NCI-H82 treated with DMSO at 0.1 percent for 48 hours (cell line): ENCODE measurements at regions not wholly inside any gene's neighbourhood (a gene's known extent, or its start where the extent isn't known, plus 50 kb on each side); places are given as distances from the start of the nearest gene placed in this dataset.

Experiments used
- DNase-seq: peaks from one replicate; lab custom pipeline; 2025; ENCODE audit not compliant: unreplicated experiment; lab: John Stamatoyannopoulos, UW

DNA sequence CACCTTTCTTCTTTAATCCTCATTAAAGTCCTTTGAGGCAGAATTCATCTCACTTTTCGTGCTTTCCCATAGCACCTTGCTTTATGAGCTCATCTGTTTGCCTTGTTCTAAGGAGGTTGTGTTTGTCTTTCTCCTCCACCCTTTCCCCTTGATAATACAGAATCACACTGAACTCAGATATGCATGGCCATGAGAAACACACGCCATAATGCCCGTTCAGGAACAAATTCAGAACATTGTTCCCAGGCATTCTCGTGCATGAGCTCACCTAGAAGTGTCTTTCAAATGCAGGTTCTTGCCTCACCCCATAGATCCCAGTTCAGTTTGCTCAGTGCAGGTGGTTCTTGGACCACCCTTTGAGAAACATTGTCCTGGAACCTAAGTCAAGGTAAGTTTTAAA is 71.1 kb downstream of the TMEM114 start:
- no peak for DNase-seq

- DNase-seq, result no peak
Measured at GRCh38 chr16:8517280-8517679, 73.0 kb downstream of the TMEM114 start.

DNA sequence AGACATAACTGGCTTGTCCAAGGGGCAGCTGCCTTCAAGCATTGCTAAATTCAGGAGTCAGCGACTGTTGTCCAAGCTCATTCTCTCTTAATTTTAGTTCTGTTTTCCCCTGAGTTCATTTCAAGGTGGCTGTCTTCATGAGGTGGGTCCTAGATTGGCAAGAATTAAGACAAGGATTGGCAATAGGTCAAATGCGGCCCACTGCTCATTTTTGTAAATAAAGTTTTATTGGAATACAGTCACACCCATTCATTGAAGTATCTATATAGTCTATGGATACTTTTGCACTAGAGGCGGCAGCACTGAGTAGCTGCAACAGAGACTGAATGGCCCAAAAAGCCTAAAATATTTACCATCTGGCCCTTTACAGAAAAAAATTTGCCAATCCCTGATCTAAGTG is 73.8 kb downstream of the TMEM114 start:
- DNase-seq, result no peak

DNA sequence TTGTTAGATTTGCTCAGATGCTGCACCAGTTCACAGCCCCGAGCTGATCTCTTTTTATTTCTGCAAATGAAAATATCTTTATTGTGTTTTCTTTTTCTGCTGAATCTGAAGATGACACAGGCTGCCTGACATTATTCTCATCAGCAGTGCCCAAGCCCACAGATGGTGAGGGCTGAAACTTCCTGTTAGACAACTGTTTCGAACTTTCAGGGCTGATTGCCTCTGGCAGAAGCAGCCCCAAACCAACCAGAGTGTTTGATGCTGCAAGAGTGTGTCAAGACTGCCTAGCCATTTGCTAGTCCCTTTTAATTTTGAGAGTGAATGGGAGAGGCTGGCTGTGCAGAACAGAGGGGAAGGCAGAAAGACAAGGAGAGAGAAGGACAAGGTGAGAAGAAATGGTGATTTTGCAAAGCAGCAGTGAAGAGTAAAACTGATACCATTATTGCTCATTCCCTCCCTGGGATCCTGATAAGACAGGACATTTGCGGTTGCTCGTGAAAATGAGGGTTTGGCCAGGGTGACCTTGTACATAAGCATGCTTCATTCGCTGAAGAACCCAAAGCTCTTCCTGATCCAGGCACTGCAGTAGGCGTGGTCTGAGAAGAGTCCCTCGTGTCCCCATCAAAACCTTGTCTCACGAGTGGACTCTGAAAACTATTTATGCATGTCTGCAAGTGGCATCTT is 77.2 kb downstream of the TMEM114 start:
- DNase-seq, result no peak

DNA sequence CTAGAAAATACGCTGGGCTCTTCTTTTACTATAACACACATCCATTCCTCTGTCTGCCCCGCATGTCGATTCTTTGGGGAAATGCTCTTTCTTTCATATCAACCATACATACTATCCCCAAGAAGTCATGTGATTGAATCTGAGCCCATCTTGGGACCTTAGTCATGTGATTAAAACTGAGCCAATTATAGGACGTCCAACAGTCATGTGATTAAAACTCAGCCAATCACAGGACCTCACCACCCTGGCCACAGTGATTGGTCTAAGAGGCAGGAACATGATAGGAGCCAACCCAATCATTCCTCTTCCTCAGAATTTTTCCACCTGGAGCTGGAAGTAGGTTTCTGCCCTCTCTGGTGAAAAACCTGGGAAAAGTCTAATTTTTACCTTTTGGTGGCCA is 78.8 kb downstream of the TMEM114 start:
- no peak for DNase-seq

- DNase-seq, result no peak
Measured at GRCh38 chr16:8510160-8510559, 80.2 kb downstream of the TMEM114 start.

DNA sequence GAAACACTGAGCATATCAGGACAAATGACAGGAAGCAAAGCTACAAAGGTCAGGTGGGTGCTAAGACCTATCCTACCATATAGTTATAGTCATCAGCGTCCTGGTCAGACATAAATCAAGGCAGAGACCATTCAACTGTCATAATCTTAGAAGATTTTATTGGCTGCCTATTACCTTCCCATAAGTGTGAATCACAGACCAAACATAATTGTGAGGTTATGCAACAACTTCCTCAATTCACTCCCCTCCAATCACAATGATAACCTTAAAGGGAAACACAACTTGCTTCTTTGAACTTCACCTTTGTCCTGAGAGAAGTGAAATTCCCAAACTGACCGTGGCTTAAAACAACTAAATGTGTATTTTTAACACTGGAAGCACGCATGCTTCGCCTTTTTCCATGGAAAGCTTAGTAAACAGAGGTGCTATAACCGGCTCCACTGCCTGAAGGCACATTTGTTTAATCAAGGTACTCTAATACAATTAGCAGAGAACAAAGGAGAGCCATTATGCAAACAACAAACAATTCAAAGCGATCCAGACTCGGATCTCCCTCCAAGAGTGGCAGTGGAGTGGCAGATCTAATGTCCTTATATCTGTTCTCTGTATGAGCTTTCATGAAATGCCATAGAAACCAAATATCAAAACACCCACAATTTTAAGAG is 84.9 kb downstream of the TMEM114 start:
- no peak for DNase-seq

GRCh38 chr16:8502446-8502845 is 87.9 kb downstream of the TMEM114 start:
- no peak for DNase-seq

- no peak for DNase-seq
Measured at GRCh38 chr16:8500351-8500750, 90.0 kb downstream of the TMEM114 start.

DNA sequence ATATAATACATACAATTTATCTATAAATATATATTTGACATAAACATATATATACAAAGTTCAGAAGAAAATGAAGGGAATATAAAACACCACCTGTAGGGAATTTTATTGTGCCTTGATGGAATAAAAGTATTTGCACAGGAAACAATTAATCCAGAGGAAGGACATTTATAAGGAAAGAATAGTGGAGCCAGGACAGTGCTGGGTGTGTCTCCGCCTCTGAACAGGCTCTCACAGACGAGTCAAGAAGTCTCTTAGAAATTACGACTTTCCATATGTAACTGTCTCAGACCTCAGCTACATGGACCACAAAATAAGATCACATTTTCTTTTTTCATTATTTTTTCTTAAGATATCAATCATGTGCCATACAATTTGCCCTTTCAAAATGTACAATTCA is 93.9 kb downstream of the TMEM114 start:
- no peak for DNase-seq

DNA sequence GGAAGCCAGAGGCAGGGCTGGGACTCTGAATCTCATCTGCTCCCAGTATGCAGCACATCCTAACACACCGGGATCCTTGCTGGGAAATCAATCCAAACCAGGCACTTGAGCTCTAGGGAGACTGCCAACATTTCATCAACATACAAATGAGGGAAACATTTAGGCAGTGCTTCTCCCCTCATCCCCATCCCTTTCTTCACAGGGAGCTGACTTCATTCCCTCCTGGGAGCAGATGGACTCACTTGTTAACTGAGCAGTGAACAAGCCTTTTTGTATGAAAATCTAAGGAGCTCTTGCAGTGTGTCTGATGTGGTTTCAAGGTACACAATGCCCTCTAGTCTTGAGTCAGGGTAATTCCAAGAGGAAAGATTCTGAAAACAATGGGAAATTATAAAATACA is 96.3 kb downstream of the TMEM114 start:
- DNase-seq, result no peak

GRCh38 chr16:8492690-8493089 is 97.6 kb downstream of the TMEM114 start:
- no peak for DNase-seq

GRCh38 chr16:8489580-8489979 is 100.7 kb downstream of the TMEM114 start:
- no peak for DNase-seq

GRCh38 chr16:8486985-8487384 is 103.3 kb downstream of the TMEM114 start:
- DNase-seq, result no peak

DNA sequence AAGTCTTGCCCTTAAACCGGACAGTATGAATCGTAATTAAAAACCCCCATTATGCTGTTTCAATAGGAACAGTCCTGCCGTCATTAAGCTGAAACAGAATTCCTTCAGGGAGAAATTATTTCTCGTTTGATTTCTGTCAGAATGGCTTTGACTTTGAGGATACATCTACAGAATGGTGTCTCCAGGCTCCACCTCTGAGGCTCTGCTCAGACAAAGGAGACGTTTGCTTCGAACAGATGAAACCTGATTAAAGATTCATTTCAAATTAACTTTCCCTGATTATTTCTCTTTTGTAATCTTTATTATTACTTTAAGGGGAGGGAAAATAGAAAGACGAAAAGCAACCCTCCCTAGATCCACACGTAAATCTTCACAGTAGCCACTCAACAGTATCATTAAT is 106.9 kb downstream of the TMEM114 start:
- no peak for DNase-seq

DNA sequence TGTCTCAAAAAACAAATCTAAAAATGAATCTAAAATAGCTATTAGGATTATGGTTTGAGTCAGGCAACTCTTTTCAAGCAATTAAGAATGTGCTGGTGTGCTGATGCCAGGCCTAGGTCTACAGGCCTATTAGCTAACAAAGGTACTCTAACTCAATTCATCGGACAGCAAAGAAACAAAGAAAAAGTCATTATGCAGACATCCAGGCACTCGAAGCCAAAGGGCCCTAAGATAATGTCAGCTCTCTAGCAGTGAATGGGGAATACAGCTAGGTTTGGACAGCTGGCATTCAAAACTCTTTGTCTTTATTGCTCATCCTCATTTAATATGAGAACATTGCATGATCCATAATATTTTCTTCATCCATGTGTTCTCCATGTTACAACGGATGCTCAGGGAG is 108.5 kb downstream of the TMEM114 start:
- DNase-seq, result no peak

DNA sequence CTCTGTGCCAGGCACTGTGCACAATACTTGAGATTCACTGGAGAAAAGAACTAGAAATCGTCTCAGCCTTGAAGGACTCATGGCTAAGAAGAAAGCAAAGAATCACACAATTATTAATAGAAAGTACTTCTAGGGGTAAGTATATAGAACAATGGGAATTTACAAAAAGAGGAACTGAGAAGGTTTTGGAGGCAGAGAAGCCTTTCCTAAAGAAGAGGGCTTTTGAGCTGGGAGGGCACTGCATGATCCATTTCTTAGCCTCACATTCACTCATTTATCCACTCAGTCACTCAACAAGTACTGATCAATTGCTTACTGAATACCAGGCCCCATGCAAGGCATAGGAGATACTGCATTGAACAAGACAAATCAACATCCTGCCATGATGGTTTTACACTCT is 113.5 kb downstream of the TMEM114 start:
- DNase-seq, result no peak

- no peak for DNase-seq
Measured at GRCh38 chr16:8474587-8474986, 115.7 kb downstream of the TMEM114 start.

DNA sequence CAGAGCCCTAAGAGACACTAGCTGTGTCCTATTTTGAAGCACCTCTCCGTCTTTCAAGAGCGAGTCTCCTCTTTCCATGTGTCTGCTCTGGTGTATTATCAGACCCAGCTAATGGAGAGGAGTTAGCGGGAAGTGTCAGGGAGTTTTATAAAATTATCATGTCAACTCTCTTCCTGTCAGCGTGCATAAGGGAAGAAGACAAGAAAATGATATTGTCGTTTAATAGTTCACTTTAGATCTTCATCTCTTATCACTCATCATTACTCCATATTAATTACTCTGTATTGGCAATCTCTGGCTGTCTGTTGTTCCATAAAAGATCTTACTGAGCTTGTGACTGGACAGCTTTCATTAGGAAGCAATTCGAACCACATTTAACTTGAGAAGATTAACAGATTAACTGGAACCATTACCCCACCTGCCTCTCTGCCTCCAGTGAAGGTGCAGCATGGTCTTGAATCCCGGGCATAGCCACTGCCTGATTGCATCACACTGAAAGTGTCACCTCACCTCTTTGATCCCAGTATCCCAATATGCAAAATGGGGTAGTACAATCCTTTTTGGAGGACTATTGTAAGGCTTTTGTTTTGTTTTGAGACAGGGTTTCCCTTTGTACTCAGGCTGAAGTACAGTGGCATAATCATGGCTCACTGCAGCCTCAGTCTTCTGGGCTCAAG is 121.1 kb downstream of the TMEM114 start:
- DNase-seq, result no peak

- no peak for DNase-seq
Measured at GRCh38 chr16:8464979-8465378, 125.3 kb downstream of the TMEM114 start.

DNA sequence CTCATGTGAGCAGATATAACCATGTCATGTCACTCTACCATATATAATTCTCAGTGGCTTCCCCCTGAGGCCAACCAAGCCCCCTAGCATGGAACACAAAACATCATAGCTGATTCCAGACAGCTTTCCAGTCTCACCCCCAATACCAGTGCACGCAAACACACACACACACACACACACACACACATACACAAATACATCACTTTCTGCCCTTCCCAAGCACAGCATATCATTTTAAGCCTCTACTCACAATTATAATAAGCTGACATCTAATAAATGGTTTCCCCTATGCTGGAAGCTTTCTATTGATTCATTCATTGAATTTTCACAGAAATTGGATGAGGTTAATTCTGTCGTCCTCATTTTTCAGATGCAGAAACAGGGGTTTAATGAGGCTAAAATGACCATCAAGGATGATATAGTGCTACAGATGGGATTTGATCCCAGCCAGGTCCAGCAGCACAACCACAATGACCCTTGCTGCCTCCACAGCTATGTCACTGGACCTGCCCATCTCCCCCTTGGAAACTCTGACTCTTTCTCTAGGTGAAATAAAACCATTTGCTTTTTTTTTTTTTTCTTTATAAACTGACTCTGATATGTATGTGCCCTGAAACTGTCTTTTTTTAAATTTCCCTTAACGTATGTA is 131.1 kb downstream of the TMEM114 start:
- no peak for DNase-seq

DNA sequence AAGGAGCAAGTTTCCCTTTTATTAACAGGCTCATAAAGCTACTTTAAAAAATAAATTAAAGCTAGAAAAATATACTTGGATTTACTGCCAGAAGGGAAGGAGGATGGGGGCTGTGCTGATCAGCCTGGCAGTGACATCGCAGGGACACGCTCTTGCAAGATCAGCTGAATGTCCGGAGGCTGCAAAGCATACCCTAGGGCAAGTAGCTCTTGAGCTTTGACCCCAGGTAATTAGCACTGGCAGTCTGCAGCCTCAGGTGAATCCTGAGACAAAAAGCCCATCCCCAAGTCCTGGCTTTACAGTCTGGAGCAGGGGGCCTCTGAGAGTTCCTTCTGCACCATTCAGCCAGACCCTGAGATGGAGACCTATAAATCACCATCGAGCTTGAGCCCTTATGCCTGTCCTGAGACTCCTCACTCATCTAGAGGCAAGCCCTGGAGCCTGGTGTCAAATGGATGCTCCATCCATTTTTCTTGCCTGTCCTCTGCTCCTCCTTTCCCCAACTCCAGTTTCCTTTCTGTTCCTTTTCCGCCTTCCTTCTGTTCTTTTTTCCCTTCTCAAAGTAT is 131.7 kb downstream of the TMEM114 start:
- no peak for DNase-seq
